ENCODE measurements at regions not wholly inside any gene's neighbourhood (a gene's known extent, or its start where the extent isn't known, plus 50 kb on each side); places are given as distances from the start of the nearest gene placed in this dataset.

DNA sequence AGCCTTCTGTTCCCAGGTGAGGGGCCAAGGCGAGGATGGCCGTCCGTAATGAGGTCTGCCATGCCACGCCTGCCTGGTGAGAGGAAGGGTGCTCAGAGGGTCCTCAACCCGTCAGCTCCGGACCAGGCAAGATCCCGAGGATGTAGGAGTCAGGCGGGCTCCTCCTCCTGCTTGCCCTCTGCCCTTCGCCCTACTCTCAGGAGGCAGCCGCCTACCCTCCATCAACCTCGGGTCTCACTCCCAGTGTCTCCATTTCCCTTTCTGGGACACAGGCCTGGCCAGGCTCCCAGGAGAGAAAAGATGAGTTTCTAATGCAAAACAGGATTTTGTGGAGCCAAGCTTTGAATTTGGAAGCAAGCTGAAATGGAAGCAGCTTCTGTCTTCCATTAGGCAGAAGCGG is 184.0 kb downstream of the PTPN20 start:
- Histone ChIP-seq H3K9me3 (ENCODE audit: insufficient read depth, low read length) (no peaks in the 10 kb centered on the region; the same call in 1 of the 2 replicates), H3K4me3 (ENCODE audit: insufficient read length, low read depth) (no peak overlapping the region), H3K4me1 (ENCODE audit: insufficient read depth, insufficient read length) (no peaks in the 10 kb centered on the region), H3K27me3 (ENCODE audit: insufficient read depth, insufficient read length) (no peaks in the 10 kb centered on the region), H3K36me3 (ENCODE audit: insufficient read depth, insufficient read length, low read length) (no peaks in the 10 kb centered on the region), H3K9ac (ENCODE audit: insufficient read length, low read depth) (no peak overlapping the region)
- DNase-seq (ENCODE audit: low read depth, low spot score) = no peak
- TF ChIP-seq SUZ12 (IDR thresholded peaks at IDR 0.05; ENCODE audit: extremely low read depth, insufficient read depth, insufficient read length) = no peak
- no peak for TF ChIP-seq YY1 (IDR thresholded peaks at IDR 0.05; ENCODE audit: insufficient read depth, insufficient read length)

DNA sequence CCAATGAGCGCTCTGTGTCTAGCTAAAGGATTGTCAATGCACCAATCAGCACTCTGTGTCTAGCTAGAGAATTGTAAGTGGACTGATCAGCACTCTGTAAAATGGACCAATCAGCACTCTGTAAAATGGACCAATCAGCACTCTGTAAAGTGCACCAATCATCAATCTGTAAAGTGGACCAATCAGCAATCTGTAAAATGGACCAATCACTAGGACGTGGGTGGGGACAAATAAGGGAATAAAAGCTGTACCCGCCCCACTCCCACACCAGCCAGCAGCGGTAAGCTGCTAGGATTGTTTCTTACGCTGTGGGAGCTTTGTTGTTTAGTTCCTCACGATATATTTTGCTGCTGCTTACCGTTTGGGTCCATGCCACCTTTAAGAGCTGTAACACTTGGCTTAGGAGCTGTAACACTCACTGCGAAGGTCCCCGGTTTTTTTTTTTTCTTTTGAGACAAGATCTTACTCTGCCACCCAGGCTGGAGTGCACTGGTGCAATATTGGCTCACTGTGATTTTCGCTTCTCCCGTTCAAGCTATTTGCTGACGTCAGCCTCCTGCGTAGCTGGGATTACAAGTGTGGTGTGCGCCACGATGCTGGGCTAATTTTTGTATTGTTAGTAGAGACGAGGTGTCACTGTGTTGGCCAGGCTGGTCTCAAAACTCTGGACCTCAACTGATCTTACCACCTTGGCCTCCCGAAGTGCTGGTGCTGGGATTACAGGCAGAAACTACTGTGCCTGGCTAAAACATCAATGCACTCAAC is 184.8 kb downstream of the PTPN20 start:
- no peaks in the 10 kb centered on the region for H3K27me3 ChIP-seq (ENCODE audit: insufficient read depth, insufficient read length)
- H3K36me3 ChIP-seq (ENCODE audit: insufficient read depth, insufficient read length, low read length) = no peaks in the 10 kb centered on the region
- H3K4me3 ChIP-seq (ENCODE audit: insufficient read length, low read depth) = no peak overlapping the region
- no peaks in the 10 kb centered on the region for H3K4me1 ChIP-seq (ENCODE audit: insufficient read depth, insufficient read length)
- H3K9ac ChIP-seq (ENCODE audit: insufficient read length, low read depth) = no peak overlapping the region
- no peak for TF ChIP-seq ZNF274 (IDR thresholded peaks at IDR 0.05; ENCODE audit: low read depth, low read length)
- TF ChIP-seq SUZ12 (IDR thresholded peaks at IDR 0.05; ENCODE audit: extremely low read depth, insufficient read depth, insufficient read length) = no peak
- TF ChIP-seq YY1 (IDR thresholded peaks at IDR 0.05; ENCODE audit: insufficient read depth, insufficient read length) = no peak
- no peak for DNase-seq (ENCODE audit: low read depth, low spot score)
- no peaks in the 10 kb centered on the region; the same call in 1 of the 2 replicates for H3K9me3 ChIP-seq (ENCODE audit: insufficient read depth, low read length)

DNA sequence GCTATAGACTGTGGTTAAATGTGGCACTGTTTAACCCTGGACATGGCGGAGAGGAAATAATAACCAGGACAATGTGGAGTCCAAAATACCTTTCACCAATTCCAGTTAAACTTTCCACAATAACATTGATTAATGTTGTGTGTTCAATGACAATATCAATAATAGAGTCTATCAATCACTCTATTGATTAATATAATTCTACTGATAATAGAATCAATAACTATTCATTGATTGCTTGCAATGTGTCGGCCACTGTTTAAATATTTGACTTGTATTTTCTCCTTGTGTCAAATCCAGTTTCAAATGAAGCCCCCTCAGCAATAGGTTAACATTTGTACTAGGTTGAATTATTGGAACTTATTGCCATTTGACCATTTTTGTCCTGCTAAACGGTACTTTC is 187.0 kb downstream of the PTPN20 start:
- H3K36me3 ChIP-seq (ENCODE audit: insufficient read depth, insufficient read length, low read length) = no peaks in the 10 kb centered on the region
- H3K4me3 ChIP-seq (ENCODE audit: insufficient read length, low read depth) = no peak overlapping the region
- peaks cover 6% of the 10 kb centered on the region; the same call in 1 of the 2 replicates for H3K9me3 ChIP-seq (ENCODE audit: insufficient read depth, low read length)
- no peak overlapping the region for H3K9ac ChIP-seq (ENCODE audit: insufficient read length, low read depth)
- H3K27me3 ChIP-seq (ENCODE audit: insufficient read depth, insufficient read length) = no peaks in the 10 kb centered on the region
- no peaks in the 10 kb centered on the region for H3K4me1 ChIP-seq (ENCODE audit: insufficient read depth, insufficient read length)
- DNase-seq (ENCODE audit: low read depth, low spot score) = no peak
- no peak for TF ChIP-seq YY1 (IDR thresholded peaks at IDR 0.05; ENCODE audit: insufficient read depth, insufficient read length)

DNA sequence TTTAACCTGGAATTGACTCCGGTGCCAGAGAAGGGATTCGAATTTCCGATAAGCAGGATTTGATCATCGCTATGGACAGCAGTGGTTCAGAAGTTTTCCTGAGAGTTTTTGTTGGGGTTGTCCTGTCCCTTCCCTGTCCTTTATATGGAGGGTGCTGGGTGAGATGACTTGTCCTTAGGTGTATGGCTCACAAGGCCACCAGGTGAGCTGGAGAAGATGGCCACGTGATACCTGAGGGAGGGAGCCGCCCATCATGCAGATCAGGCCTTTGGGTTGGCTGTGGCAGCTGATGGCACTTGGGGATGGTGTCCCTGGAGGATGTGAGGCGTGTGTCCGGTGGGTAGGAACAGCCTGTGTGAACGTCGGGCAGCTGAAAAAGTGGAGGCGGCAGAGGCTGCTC is 187.7 kb downstream of the PTPN20 start:
- Histone ChIP-seq H3K9me3 (ENCODE audit: insufficient read depth, low read length) (peaks cover 8% of the 10 kb centered on the region; the same call in 1 of the 2 replicates), H3K36me3 (ENCODE audit: insufficient read depth, insufficient read length, low read length) (no peaks in the 10 kb centered on the region), H3K4me1 (ENCODE audit: insufficient read depth, insufficient read length) (no peaks in the 10 kb centered on the region), H3K4me3 (ENCODE audit: insufficient read length, low read depth) (no peak overlapping the region), H3K9ac (ENCODE audit: insufficient read length, low read depth) (no peak overlapping the region), H3K27me3 (ENCODE audit: insufficient read depth, insufficient read length) (no peaks in the 10 kb centered on the region)
- no peak for DNase-seq (ENCODE audit: low read depth, low spot score)
- TF ChIP-seq SUZ12 (IDR thresholded peaks at IDR 0.05; ENCODE audit: extremely low read depth, insufficient read depth, insufficient read length) (no peak), YY1 (IDR thresholded peaks at IDR 0.05; ENCODE audit: insufficient read depth, insufficient read length) (no peak), ZNF274 (IDR thresholded peaks at IDR 0.05; ENCODE audit: low read depth, low read length) (no peak)

DNA sequence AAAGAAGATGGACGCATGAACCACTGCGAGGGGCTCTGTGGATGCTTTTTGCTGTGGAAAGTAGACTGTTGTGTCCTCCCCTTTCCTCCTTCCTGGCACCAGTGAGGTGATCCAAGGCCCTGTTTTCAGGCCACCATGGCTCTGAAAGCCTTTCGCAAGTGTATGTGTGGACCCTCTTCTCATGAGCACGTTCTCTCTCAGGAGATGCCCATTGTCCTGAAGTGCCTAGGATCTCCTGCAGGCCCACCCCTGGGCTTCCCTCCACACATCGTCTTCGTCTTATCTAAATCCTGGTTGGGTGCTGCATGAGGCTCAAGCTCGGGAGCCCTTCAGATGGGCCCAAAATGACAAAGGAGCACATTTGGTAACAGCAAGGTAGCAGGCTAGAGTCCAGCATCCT is 188.2 kb downstream of the PTPN20 start:
- H3K4me3 ChIP-seq (ENCODE audit: insufficient read length, low read depth) = no peak overlapping the region
- H3K9ac ChIP-seq (ENCODE audit: insufficient read length, low read depth) = no peak overlapping the region
- DNase-seq (ENCODE audit: low read depth, low spot score) = no peak
- TF ChIP-seq ZNF274 (IDR thresholded peaks at IDR 0.05; ENCODE audit: low read depth, low read length) (no peak), YY1 (IDR thresholded peaks at IDR 0.05; ENCODE audit: insufficient read depth, insufficient read length) (no peak), SUZ12 (IDR thresholded peaks at IDR 0.05; ENCODE audit: extremely low read depth, insufficient read depth, insufficient read length) (no peak)
- no peaks in the 10 kb centered on the region for H3K36me3 ChIP-seq (ENCODE audit: insufficient read depth, insufficient read length, low read length)
- H3K27me3 ChIP-seq (ENCODE audit: insufficient read depth, insufficient read length) = no peaks in the 10 kb centered on the region
- H3K9me3 ChIP-seq (ENCODE audit: insufficient read depth, low read length) = peaks cover 8% of the 10 kb centered on the region; the same call in 1 of the 2 replicates
- no peaks in the 10 kb centered on the region for H3K4me1 ChIP-seq (ENCODE audit: insufficient read depth, insufficient read length)

DNA sequence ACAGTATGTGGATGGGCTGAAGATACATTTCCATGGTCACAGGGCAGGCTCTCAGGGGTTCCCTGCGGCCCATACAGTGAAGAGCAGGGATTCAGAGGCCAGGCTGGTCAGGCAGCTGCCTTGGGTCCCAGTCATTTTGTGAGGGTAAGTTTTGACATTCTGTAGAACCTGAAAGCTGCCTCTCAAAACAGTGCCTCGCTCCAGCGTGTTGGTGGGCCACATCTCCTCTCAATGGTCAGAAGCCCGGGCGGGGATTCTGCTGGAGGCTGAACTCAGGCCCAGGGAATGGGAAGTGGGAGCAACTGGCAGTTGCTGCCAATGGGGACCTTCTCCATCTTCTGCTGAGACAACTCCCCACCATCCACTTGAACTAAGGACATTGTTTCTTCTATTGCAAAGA is 190.0 kb downstream of the PTPN20 start:
- H3K4me3 ChIP-seq (ENCODE audit: insufficient read length, low read depth) = no peak overlapping the region
- peaks cover 8% of the 10 kb centered on the region; the same call in 1 of the 2 replicates for H3K9me3 ChIP-seq (ENCODE audit: insufficient read depth, low read length)
- no peaks in the 10 kb centered on the region for H3K36me3 ChIP-seq (ENCODE audit: insufficient read depth, insufficient read length, low read length)
- no peak for DNase-seq (ENCODE audit: low read depth, low spot score)
- no peaks in the 10 kb centered on the region for H3K27me3 ChIP-seq (ENCODE audit: insufficient read depth, insufficient read length)
- no peak overlapping the region for H3K9ac ChIP-seq (ENCODE audit: insufficient read length, low read depth)
- no peaks in the 10 kb centered on the region for H3K4me1 ChIP-seq (ENCODE audit: insufficient read depth, insufficient read length)
- TF ChIP-seq ZNF274 (IDR thresholded peaks at IDR 0.05; ENCODE audit: low read depth, low read length) (no peak), YY1 (IDR thresholded peaks at IDR 0.05; ENCODE audit: insufficient read depth, insufficient read length) (no peak), SUZ12 (IDR thresholded peaks at IDR 0.05; ENCODE audit: extremely low read depth, insufficient read depth, insufficient read length) (no peak)

DNA sequence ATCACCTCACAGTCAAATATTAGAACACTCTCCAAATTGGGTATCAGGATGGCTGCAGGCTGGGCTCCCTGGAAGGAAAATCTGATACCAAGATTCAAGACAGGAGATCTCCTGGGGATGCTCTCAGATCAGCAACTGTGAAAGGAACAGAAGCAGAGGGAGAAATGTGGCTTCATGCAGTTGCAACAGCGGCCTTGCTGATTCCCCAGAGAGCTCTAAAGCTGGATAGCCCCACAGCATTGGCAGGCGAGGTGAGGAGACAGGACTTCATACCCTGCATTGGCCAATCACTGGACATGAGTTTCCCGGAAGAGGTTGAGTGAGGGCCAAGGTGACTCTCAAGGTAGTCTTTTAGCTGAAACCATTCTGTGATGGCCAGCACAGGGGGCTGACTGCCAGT is 190.6 kb downstream of the PTPN20 start:
- no peaks in the 10 kb centered on the region for H3K4me1 ChIP-seq (ENCODE audit: insufficient read depth, insufficient read length)
- H3K27me3 ChIP-seq (ENCODE audit: insufficient read depth, insufficient read length) = no peaks in the 10 kb centered on the region
- no peak for TF ChIP-seq ZNF274 (IDR thresholded peaks at IDR 0.05; ENCODE audit: low read depth, low read length)
- TF ChIP-seq YY1 (IDR thresholded peaks at IDR 0.05; ENCODE audit: insufficient read depth, insufficient read length) = no peak
- no peak for TF ChIP-seq SUZ12 (IDR thresholded peaks at IDR 0.05; ENCODE audit: extremely low read depth, insufficient read depth, insufficient read length)
- peaks cover 8% of the 10 kb centered on the region; the same call in 1 of the 2 replicates for H3K9me3 ChIP-seq (ENCODE audit: insufficient read depth, low read length)
- H3K4me3 ChIP-seq (ENCODE audit: insufficient read length, low read depth) = no peak overlapping the region
- H3K9ac ChIP-seq (ENCODE audit: insufficient read length, low read depth) = no peak overlapping the region
- no peaks in the 10 kb centered on the region for H3K36me3 ChIP-seq (ENCODE audit: insufficient read depth, insufficient read length, low read length)
- no peak for DNase-seq (ENCODE audit: low read depth, low spot score)

Data from NT2/D1 (cell line).